ENCODE measurements at regions not wholly inside any gene's neighbourhood (a gene's known extent, or its start where the extent isn't known, plus 50 kb on each side); places are given as distances from the start of the nearest gene placed in this dataset.

GRCh38 chrX:36957425-36958328, 50.5 kb upstream of the FAM47C start:
- TF ChIP-seq ZFX (IDR thresholded peaks at IDR 0.05): no peak
- TF ChIP-seq CTCF (conservative IDR thresholded peaks at IDR 0.05): no peak
- H3K27ac ChIP-seq: no peak overlapping the region
